HFF-Myc (cell line): ENCODE measurements at regions not wholly inside any gene's neighbourhood (a gene's known extent, or its start where the extent isn't known, plus 50 kb on each side); places are given as distances from the start of the nearest gene placed in this dataset.

ENCODE experiments used
- DNase-seq: peaks from one replicate; pipeline ENCODE4 v3.0.0-alpha.2; 2011; ENCODE audit warnings: low read depth; ENCODE audit errors: extremely low read depth
- H3K4me3 ChIP-seq: replicated peaks from 2 replicates; pipeline ENCODE4 v1.5.1; 2011; ENCODE audit warnings: low read depth, mild to moderate bottlenecking, control low read depth, low read length
- TF ChIP-seq, protein P1 (sequence below): IDR thresholded peaks from 2 replicates; pipeline ENCODE4 v1.5.1; 2012; ENCODE audit warnings: mild to moderate bottlenecking, low read depth, low read length, control low read depth; ENCODE audit errors: missing control alignments

DNA sequence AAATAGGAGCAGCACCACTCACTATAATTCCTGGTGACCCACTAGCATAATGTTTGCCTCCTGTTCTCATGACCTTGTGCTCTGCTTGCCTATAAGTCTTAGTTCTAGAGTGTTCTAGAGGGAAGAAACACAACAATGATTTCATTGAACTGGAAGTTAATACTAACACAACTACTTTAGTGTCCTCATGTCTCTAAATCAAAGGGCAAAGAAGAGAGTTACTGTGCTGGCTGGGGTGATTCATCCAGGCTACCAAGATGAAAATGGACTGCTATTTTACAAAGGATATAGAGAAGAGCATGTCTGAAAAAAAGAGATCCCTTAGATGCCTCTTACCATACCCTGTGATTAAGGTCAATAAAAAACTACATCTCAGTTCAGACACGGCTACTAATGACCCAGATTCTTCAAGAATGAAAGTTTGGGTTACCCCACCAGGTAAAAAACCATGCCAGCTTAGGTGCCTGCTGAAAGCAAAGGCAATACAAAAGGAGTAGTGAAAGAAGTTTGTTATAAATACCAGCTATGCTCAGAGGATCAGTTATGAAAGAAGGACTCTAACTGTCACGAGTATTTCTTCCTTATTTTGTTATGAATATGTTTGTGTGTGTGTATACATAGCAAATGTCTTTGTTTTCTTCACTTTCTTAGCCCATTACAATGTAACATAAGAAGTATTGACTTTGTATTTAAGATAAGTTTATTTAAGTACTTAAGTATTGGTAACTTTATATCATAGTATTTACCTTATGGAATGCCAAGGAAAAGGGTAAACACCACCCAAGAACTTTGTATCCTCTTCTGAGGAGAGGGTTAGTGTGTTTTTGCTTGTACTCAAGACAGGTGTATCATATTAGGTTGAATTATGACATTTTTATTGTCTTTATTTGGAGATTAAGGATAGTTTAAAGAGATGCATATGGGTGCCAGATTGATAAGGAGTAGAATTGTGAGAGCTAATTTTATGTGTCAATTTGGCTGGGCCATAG is 314.1 kb upstream of the PTGER4 start:
- DNase-seq, result no peak
- TF ChIP-seq, protein P1, sequence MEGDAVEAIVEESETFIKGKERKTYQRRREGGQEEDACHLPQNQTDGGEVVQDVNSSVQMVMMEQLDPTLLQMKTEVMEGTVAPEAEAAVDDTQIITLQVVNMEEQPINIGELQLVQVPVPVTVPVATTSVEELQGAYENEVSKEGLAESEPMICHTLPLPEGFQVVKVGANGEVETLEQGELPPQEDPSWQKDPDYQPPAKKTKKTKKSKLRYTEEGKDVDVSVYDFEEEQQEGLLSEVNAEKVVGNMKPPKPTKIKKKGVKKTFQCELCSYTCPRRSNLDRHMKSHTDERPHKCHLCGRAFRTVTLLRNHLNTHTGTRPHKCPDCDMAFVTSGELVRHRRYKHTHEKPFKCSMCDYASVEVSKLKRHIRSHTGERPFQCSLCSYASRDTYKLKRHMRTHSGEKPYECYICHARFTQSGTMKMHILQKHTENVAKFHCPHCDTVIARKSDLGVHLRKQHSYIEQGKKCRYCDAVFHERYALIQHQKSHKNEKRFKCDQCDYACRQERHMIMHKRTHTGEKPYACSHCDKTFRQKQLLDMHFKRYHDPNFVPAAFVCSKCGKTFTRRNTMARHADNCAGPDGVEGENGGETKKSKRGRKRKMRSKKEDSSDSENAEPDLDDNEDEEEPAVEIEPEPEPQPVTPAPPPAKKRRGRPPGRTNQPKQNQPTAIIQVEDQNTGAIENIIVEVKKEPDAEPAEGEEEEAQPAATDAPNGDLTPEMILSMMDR, result no peak
- H3K4me3 ChIP-seq, result no peak overlapping the region

DNA sequence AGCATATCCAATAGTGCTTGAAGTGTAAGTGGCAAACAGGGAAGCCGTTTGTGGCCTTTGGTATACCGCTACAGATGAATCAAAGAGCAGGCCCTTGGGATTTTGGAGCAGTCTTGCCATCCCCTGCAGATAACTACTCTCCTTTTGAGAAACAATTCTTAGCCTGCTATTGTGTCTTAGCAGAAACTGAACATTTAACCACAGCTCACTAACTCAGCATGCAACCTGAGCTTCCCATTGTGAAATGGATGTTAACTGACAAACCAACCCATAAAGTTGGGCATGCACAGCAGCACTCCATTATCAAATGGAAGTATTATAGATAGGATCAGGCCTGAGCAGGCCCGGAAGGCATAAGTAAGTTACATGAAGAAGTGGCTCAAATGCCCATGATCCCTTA is 315.3 kb upstream of the PTGER4 start:
- TF ChIP-seq, protein P1, result no peak
- H3K4me3 ChIP-seq, result no peak overlapping the region
- no peak for DNase-seq

DNA sequence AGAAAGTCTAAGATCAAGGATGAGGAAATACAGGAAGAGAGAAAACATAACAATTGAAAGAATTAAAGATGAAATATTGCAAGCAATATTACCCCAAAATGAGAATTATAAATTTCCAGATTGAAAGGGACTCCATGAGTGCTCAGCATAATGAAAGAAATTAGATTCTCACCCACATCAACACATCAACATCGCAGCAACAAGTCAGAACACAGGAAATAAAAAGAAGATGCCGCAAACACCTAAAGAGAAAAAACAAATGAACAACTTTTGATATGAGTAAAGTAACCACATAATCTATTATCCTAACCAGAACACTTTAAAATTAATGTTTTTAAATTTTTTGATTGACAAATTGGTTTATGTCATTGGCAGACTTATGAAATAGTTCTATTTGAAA is 318.3 kb upstream of the PTGER4 start:
- DNase-seq, result no peak
- H3K4me3 ChIP-seq, result no peak overlapping the region
- TF ChIP-seq, protein P1, result no peak

DNA sequence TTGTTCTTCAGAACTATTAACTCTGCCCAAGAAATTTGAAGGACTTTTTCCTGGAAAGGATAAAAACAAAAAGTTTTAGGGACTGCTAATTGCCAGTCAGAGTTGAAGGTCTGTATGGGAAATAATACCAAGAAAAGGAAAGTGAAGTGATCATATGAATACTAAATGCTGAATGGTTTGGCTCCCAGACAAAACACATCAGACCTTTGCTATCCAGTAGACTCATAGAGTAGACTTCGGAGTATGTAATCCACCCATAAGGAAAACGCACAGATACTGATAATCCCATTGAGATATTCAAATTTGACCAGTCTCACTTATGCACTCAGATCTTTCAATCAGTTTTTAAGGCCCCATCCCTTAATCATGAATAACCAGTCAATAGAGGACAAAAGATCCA is 319.0 kb upstream of the PTGER4 start:
- DNase-seq, result no peak
- H3K4me3 ChIP-seq, result no peak overlapping the region
- TF ChIP-seq, protein P1, result no peak

DNA sequence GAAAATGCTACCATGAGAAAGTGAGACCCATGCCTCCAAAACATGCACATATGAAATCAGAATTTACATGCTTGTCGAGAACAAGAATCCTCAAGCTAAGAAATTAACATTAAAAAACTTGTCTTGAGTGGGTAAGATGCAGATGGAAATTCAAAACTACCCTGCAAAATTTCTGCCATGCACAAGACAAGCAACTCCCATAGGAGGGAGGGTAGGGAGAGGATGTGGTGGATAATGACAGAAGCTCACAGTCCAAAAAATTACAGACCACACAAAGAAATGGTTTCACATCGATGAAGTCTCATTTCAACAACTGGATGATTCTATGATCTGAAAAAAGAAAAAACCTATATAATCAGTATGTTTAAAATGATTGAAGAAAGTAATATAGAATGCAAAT is 319.9 kb upstream of the PTGER4 start:
- no peak overlapping the region for H3K4me3 ChIP-seq
- DNase-seq, result no peak
- TF ChIP-seq, protein P1, result no peak

DNA sequence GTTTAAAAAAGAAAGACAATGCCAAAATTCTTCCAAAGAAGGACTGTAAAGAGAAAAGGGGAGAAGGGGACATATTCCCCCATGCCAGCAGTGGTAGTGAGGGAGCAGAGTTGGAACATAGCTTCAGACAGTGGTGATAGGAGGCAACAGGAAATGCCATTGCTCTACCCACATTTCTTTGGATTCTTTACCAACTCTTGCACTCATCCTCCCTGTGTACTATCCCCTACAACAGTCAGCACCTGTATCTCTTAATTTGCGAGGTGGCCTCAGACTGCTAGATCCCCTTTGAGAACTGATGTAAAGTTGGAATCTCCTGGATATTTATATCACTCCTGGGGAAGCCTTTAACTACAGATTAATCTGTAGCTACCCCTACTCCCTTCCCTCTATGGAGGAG is 320.6 kb upstream of the PTGER4 start:
- H3K4me3 ChIP-seq, result no peak overlapping the region
- TF ChIP-seq, protein P1, result no peak
- DNase-seq, result no peak

DNA sequence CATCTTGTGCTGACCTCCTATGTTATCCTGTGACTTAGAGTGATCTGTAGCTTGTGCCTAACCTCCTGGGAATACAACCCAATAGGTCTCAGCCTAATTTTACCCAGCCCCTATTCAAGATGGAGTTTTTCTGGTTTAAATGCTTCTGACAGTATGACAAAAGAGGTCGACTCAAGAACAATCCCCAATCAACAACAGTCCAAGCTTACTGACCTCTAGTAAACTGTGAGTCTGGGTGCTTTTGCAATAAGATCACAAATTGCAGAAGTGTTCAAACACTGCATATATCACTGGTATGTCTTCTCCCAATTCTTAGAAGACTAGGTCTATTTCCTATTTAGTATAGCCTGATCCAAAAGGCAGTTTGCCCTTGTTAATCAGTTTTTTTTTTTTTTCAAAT is 323.5 kb upstream of the PTGER4 start:
- H3K4me3 ChIP-seq, result no peak overlapping the region
- DNase-seq, result no peak
- TF ChIP-seq, protein P1, result no peak
